SIG-M5 treated with dmso at 0.1 percent for 504 hours (cell line): ENCODE measurements at regions not wholly inside any gene's neighbourhood (a gene's known extent, or its start where the extent isn't known, plus 50 kb on each side); places are given as distances from the start of the nearest gene placed in this dataset.
A peak's percentile ranks its signal among the peaks of the same experiment; 100 is the strongest.
"Not testable (repeated sequence)": the region's sequence is repeated elsewhere in the genome, so short reads cannot be mapped to it uniquely, and the experiment has no call there.

Source experiments
- DNase-seq: peaks from one replicate; lab custom pipeline; 2025; ENCODE audit not compliant: unreplicated experiment; lab: John Stamatoyannopoulos, UW

GRCh38 chr3:82521657-82522056, 760.2 kb upstream of the GBE1 start:
- no peak for DNase-seq

GRCh38 chr3:82520846-82521245, 759.4 kb upstream of the GBE1 start:
- no peak for DNase-seq

- DNase-seq: no peak
Measured at GRCh38 chr3:82509951-82510603, 748.6 kb upstream of the GBE1 start.

GRCh38 chr3:82509106-82509842, 747.8 kb upstream of the GBE1 start:
- DNase-seq: no peak

- no peak for DNase-seq
Measured at GRCh38 chr3:82506204-82506603, 744.8 kb upstream of the GBE1 start.

GRCh38 chr3:82505079-82505756, 743.8 kb upstream of the GBE1 start:
- no peak for DNase-seq

- DNase-seq: no peak
Measured at GRCh38 chr3:82498186-82498585, 736.7 kb upstream of the GBE1 start.

GRCh38 chr3:82496890-82497560, 735.6 kb upstream of the GBE1 start:
- DNase-seq: peak; percentile 23

GRCh38 chr3:82495655-82496054, 734.2 kb upstream of the GBE1 start:
- no peak for DNase-seq

- no peak for DNase-seq
Measured at GRCh38 chr3:82494977-82495489, 733.6 kb upstream of the GBE1 start.

GRCh38 chr3:82493858-82494257, 732.4 kb upstream of the GBE1 start:
- no peak for DNase-seq

GRCh38 chr3:82475306-82475705, 713.9 kb upstream of the GBE1 start:
- DNase-seq: no peak

- no peak for DNase-seq
Measured at GRCh38 chr3:82474711-82475110, 713.3 kb upstream of the GBE1 start.

GRCh38 chr3:82473864-82474541, 712.6 kb upstream of the GBE1 start:
- DNase-seq: no peak

GRCh38 chr3:82467051-82467450, 705.6 kb upstream of the GBE1 start:
- peak; percentile 2 for DNase-seq

GRCh38 chr3:82462977-82463376, 701.5 kb upstream of the GBE1 start:
- no peak for DNase-seq

GRCh38 chr3:82461049-82461889, 699.8 kb upstream of the GBE1 start:
- no peak for DNase-seq

GRCh38 chr3:82448320-82448719, 686.9 kb upstream of the GBE1 start:
- no peak for DNase-seq

- not testable (repeated sequence) for DNase-seq
Measured at GRCh38 chr3:82428821-82429220, 667.4 kb upstream of the GBE1 start.

- DNase-seq: no peak
Measured at GRCh38 chr3:82424031-82424339, 662.5 kb upstream of the GBE1 start.
